HEK293T (cell line): ENCODE measurements at regions not wholly inside any gene's neighbourhood (a gene's known extent, or its start where the extent isn't known, plus 50 kb on each side); places are given as distances from the start of the nearest gene placed in this dataset.

Experiments
- BHLHE40 ChIP-seq: fragments of 450-650 bp; IDR thresholded peaks from 2 replicates; pipeline ENCODE4 v1.6.1; 2016; ENCODE audit warnings: mild to moderate bottlenecking, moderate library complexity, borderline replicate concordance
- FOXK2 ChIP-seq: fragments of 450-650 bp; IDR thresholded peaks from 2 replicates; pipeline ENCODE4 v1.6.1; 2016; ENCODE audit warnings: mild to moderate bottlenecking
- SP1 ChIP-seq: fragments of 450-650 bp; IDR thresholded peaks from 2 replicates; pipeline ENCODE4 v1.6.1; 2017

- TF ChIP-seq FOXK2, result no peak
- no peak for TF ChIP-seq SP1
- TF ChIP-seq BHLHE40, result no peak
These were observed 98.4 kb upstream of the ERCC6L2 start for GRCh38 chr9:95777136-95777535.
